HFFc6 (cell line): ENCODE measurements at regions not wholly inside any gene's neighbourhood (a gene's known extent, or its start where the extent isn't known, plus 50 kb on each side); places are given as distances from the start of the nearest gene placed in this dataset.
"Not testable (repeated sequence)": the region's sequence is repeated elsewhere in the genome, so short reads cannot be mapped to it uniquely, and the experiment has no call there.

Experiments
- DNase-seq: peaks from one replicate; pipeline ENCODE4 v3.0.0-alpha.2; 2018
- H3K27ac Mint-ChIP-seq: 2 replicates; pipeline ENCODE4 v1.8.0; 2020; ENCODE audit warnings: mild to moderate bottlenecking, mixed read lengths
- H3K27me3 Mint-ChIP-seq: 2 replicates; pipeline ENCODE4 v1.8.0; 2021; ENCODE audit warnings: mild to moderate bottlenecking, moderate library complexity, mixed read lengths; ENCODE audit not compliant: insufficient read depth
- H3K36me3 Mint-ChIP-seq: 2 replicates; pipeline ENCODE4 v1.8.0; 2021; ENCODE audit warnings: low read depth, mixed read lengths
- H3K4me1 Mint-ChIP-seq: 2 replicates; pipeline ENCODE4 v1.8.0; 2020; ENCODE audit warnings: low read depth, mixed read lengths
- H3K4me3 Mint-ChIP-seq: 2 replicates; pipeline ENCODE4 v1.8.0; 2020; ENCODE audit warnings: mild to moderate bottlenecking, moderate library complexity, mixed read lengths
- H3K9me3 Mint-ChIP-seq: 2 replicates; pipeline ENCODE4 v1.8.0; 2020; ENCODE audit warnings: mild to moderate bottlenecking, mixed read lengths
- TF ChIP-seq, protein P1 (sequence below): fragments of 200-600 bp; sonication (generic); IDR thresholded peaks from 2 replicates; pipeline ENCODE4 v1.5.0; 2021; ENCODE audit warnings: antibody characterized with exemption, mild to moderate bottlenecking

DNA sequence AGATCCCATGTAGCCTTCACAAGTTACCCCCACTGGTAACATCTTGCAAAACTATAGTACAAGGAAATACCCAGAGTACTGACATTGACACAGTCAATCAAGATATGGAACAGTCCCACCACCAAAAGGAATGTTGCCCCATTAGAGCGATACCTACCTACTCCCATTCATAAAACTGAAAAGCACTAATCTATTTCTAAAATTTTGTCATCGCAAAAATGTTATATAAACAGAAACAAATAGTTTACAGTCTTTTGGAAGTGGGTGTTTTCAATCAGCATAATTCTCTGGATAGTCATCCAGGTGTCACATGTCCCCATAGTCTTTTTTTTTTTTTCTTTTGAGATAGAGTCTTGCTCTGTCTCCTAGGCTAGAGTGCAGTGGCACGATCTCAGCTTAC is 156.9 kb upstream of the AGTR1 start:
- Mint-ChIP-seq H3K4me1 (no peaks in the 10 kb centered on the region), H3K9me3 (no peaks in the 10 kb centered on the region), H3K27me3 (no peaks in the 10 kb centered on the region; the same call in 1 of the 2 replicates), H3K36me3 (no peaks in the 10 kb centered on the region), H3K4me3 (no peak overlapping the region), H3K27ac (no peak overlapping the region)
- DNase-seq = no peak
- TF ChIP-seq, protein P1, sequence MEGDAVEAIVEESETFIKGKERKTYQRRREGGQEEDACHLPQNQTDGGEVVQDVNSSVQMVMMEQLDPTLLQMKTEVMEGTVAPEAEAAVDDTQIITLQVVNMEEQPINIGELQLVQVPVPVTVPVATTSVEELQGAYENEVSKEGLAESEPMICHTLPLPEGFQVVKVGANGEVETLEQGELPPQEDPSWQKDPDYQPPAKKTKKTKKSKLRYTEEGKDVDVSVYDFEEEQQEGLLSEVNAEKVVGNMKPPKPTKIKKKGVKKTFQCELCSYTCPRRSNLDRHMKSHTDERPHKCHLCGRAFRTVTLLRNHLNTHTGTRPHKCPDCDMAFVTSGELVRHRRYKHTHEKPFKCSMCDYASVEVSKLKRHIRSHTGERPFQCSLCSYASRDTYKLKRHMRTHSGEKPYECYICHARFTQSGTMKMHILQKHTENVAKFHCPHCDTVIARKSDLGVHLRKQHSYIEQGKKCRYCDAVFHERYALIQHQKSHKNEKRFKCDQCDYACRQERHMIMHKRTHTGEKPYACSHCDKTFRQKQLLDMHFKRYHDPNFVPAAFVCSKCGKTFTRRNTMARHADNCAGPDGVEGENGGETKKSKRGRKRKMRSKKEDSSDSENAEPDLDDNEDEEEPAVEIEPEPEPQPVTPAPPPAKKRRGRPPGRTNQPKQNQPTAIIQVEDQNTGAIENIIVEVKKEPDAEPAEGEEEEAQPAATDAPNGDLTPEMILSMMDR = no peak

DNA sequence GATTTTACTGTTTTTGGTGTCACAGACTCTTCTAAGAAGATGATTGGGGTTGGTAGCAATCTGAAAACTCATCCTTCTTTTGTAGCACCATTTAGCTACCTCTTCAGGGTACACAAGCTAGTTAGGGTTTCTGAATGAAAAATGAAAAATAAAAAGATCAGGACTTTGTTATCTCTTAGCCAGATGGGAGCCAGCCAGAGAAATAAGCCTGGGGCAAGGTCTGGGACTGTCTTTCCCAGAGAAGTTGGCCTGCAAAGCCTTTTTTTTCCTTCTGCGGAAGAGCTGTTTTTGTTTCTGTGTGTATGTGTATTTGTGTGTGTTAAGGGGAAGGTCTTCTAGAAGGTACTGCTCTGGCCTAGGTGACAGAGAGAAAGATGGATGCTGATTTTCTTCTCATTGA is 150.7 kb upstream of the AGTR1 start:
- Mint-ChIP-seq H3K4me3 (no peak overlapping the region), H3K27ac (no peak overlapping the region), H3K36me3 (no peaks in the 10 kb centered on the region), H3K9me3 (no peaks in the 10 kb centered on the region), H3K4me1 (no peaks in the 10 kb centered on the region), H3K27me3 (no peaks in the 10 kb centered on the region; the same call in 1 of the 2 replicates)
- DNase-seq = no peak
- TF ChIP-seq, protein P1 = no peak

DNA sequence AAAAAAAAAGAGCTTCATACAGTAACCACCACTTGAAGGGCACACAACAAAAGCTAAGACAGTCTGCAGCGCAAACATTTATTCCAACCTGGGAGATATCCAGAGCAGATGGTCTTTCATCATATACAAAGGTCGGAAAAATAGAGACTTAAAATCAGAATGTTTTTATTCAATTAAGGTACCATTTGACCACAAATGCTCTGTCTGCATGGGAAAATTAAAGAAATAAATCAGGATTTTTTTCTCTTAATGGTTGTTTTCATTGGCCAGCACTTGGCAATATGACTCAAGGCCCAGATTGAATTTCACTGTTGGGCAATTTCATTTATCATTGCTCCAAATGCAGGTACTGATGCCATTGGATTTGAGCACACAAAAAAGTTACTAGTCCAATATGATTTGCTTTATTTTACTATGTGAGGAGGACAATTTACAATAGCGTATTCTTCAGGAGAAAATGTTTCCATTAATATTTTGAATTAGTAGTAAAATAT is 145.9 kb upstream of the AGTR1 start:
- DNase-seq = no peak
- Mint-ChIP-seq H3K27me3 (no peaks in the 10 kb centered on the region; the same call in 1 of the 2 replicates), H3K4me1 (no peaks in the 10 kb centered on the region), H3K27ac (no peak overlapping the region), H3K4me3 (no peak overlapping the region), H3K36me3 (no peaks in the 10 kb centered on the region), H3K9me3 (no peaks in the 10 kb centered on the region)
- TF ChIP-seq, protein P1 = no peak

DNA sequence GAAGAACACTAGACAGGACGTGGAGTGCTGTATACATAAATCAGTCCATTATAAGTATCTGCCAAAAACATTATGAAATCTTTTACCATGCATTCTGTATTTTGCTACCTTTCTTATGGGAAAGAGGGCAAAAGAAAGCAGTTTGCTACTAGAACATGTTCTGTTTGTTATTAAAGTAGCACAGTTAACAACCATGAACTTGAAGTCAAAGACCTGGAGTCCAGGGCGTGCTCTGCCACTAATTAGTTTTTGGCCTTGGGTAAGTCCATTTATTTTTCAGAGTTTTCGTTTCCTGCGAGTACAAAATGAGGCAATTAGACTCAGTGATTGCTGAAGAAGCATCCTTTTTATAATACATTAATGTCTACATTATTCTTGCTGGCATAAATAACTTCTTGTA is 143.3 kb upstream of the AGTR1 start:
- H3K4me3 Mint-ChIP-seq = no peak overlapping the region
- DNase-seq = no peak
- H3K36me3 Mint-ChIP-seq = no peaks in the 10 kb centered on the region
- no peaks in the 10 kb centered on the region for H3K27me3 Mint-ChIP-seq
- no peaks in the 10 kb centered on the region for H3K4me1 Mint-ChIP-seq
- TF ChIP-seq, protein P1 = no peak
- H3K9me3 Mint-ChIP-seq = no peaks in the 10 kb centered on the region
- no peak overlapping the region for H3K27ac Mint-ChIP-seq

GRCh38 chr3:148556664-148557063 is 141.0 kb upstream of the AGTR1 start:
- Mint-ChIP-seq H3K9me3 (peaks cover 5% of the 10 kb centered on the region; the same call in 1 of the 2 replicates), H3K4me3 (no peak overlapping the region), H3K27me3 (no peaks in the 10 kb centered on the region), H3K27ac (no peak overlapping the region), H3K4me1 (no peaks in the 10 kb centered on the region), H3K36me3 (no peaks in the 10 kb centered on the region)
- TF ChIP-seq, protein P1 = no peak
- no peak for DNase-seq

DNA sequence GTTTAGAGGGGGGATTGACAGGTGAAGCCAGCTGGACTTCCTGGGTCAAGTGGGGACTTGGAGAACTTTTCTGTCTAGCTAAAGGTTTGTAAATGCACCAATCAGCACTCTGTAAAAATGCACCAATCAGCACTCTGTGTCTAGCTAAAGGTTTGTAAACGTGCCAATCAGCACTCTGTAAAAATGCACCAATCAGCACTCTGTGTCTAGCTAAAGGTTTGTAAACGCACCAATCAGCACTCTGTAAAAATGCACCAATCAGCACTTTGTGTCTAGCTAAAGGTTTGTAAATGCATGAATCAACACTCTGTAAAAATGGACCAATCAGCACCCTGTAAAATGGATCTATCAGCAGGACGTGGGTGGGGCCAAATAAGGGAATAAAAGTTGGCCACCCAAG is 120.1 kb upstream of the AGTR1 start:
- H3K4me1 Mint-ChIP-seq, H3K27ac Mint-ChIP-seq, H3K9me3 Mint-ChIP-seq, H3K36me3 Mint-ChIP-seq, H3K4me3 Mint-ChIP-seq, H3K27me3 Mint-ChIP-seq, DNase-seq: not testable (repeated sequence)
